Stimulated activated CD4-positive, alpha-beta T cell treated with anti-CD3 and anti-CD28 coated beads, Interleukin-4, amount 100 ng/mL, for 1 hour (primary cell): ENCODE measurements at regions not wholly inside any gene's neighbourhood (a gene's known extent, or its start where the extent isn't known, plus 50 kb on each side); places are given as distances from the start of the nearest gene placed in this dataset.
"Not testable (repeated sequence)": the region's sequence is repeated elsewhere in the genome, so short reads cannot be mapped to it uniquely, and the experiment has no call there.

Experiments used
- DNase-seq: peaks from one replicate; pipeline ENCODE4 v3.0.0-alpha.2; 2020

DNA sequence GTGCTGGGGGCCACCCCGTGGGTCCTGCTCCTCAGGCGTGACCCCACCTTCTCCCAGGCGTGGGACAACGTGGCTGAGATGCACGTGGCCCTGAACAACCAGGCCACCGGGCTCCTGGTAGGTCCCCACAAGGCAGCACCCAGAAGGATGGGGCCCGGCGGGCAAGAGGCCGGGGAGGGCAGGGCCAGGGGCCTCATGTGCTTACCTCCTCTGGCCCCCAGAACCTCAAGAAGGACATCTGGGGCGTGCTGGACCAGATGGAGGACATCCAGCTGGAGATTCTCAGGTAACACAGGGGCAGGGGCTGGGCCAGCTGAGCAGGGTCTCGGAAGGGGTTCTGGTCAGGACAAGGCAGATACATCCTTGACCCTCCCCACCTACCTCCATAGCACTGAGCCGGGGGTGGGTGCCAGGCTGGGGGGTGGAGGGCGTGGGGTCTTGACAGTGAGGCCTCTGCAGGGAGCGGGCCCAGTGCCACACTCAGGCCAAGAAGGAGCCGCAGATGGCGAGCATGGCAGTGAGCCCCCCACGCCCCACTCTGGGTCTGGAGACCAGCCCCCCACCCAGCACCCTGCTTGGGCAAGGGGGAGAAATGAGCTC, 186.3 kb downstream of the IGLL1 start:
- no peak for DNase-seq

DNA sequence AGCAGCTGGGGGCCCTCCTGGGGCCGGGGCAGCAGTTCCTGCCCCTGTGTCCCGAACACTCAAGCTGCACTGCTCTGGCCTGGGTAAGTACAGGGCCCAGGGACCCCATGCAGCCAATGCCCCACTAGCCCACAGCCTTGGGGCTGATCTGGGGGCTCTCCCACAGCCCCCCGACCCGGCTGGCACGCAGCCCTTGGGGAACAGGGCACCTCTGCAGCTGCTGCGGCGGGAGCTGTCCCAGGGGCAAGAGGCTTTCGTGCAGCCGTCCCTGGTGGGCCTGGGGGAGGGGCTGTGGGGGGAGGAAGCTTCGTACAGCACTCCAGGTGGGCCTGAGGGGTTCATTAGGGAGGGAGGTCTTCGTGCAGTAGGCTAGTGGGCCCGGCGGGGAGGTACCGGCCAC, 186.9 kb downstream of the IGLL1 start:
- DNase-seq, result not testable (repeated sequence)

DNA sequence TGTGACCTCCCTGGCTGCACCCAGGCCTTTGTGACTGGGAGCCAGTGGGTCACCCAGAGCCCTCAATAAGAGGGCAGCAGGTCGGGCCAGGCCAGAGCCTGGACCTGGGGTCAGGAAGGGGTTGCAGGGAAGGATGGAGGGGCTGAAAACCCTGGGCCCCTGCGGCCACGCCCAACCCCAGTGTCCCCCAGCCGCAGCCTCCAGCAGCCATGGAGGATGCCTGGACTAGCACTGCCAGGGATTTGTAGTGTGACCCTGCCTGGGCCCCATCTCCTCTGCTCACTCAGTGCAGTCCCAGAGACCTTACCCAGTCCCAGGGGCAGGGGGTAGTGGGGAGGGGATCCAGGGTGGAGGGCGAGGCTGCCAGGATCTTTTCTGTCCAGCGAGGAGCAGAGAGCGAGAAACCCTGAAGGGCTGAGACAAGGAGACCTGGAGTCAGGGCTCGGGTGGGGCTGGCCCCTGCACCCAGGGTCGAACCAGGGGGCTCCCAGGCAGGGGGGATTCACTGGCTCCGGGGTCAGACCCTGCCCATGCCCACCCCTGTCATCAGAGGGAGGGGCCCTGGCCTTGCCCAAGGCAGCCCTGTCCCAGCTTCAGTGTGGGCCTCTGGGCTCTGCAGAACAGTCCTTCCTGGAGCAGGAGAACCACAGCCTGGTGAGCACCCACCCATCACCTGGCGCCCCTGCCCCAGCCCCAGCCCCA, 187.5 kb downstream of the IGLL1 start:
- no peak for DNase-seq

DNA sequence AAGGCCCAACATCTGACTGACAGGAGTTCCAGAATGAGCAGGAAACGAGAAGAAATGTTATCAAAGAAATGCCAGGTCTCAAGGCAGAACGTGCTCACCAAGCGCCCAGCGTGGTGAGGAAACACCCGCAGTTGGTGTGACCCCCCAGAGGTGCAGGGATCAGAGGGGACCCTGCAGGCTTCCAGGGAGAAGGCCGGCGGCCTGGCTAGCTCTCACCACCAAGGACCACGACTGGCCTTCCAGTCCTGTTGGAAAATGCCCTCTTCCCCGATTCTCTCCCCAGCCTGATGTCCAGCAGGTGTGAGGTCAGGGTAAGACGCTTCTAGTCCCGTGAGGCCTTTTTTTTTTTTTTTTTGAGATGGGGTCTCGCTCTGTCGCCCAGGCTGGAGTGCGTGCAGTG, 189.1 kb downstream of the IGLL1 start:
- DNase-seq, result no peak

DNA sequence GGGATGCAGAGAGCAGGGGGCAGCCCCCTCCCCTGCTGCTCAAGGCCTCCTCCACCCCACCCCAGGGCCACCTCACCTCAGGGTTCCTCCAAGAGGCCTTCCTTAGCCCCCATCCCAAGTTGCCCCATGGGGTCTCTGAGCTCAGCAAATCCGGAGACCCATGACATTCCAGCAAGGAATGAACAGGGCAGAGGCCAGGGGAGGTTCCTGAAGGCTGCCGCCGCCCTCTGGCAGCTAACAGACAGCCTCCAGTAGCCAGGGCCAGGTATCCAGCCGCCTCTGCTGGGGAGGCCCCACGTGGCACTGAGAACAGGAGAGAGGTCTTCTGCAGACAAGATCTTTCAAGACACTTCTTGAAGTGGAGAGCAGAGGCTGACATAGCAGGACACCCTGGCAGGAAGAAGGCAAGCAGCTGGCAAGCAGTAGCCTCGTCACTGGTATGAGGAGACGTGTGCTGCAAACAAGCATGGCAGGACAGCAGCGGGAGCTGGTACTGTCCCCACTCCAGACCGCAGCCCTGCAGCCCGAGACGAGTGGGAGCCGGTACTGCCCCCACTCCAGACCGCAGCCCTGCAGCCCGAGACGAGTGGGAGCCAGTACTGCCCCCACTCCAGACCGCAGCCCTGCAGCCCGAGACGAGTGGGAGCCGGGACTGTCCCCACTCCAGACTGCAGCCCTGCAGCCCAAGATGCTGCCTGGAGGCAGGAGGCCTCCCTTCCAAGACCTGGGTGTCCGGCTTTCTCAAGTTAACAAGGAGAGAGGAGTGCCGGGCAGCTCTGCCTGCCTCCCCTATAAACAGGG, 190.6 kb downstream of the IGLL1 start:
- no peak for DNase-seq

DNA sequence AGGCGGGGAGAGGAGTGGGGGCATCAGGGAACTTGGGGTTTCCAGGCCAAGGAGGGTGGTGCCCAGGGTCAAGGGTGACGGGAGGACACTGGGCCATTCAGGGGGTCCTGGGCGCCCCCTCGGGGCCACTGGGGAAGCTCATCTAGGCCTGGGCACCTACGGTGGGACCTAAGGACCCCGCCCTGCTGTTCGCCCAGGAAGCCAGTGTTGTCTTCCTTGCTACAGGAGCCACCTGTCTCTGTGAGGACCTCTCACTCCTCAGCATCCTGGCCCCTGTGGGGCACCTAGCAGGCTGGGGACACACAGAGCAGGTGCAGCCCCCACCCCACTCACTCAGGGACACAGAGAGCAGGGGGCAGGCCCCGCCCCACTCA, 191.6 kb downstream of the IGLL1 start:
- DNase-seq, result no peak

DNA sequence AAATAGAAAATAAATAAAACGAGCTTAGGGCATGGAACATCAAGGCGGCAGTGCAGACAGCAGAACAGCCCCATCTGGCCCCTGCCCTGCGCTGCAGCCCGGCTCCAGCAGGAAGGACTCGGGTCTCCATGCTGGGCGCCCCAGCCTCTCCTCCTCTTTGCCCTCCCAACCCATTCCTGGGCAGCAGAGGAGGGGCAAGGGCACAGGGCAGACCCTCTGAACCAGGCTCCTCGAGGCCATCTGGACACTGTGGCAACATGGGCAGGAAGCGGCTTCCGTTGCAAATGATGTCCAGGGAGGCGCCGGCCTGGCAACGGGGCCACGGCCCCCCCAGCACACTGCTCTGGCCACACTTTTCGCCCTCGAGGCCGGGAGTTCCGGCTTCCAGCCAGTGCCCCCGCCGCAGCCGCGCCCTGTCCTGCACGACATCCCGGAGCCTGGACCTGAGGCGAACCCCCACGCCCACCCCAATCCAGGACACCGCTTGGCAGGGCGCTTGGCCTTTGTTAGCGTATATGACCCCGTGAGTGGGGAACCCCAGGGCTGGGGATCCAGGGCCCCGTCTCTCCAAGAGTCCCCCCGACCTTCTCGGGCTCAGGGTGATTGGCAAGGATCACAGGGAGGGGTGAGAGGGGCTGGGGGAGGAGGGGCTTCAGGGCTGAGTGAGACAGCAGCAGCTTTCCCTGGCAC, 192.1 kb downstream of the IGLL1 start:
- no peak for DNase-seq

DNA sequence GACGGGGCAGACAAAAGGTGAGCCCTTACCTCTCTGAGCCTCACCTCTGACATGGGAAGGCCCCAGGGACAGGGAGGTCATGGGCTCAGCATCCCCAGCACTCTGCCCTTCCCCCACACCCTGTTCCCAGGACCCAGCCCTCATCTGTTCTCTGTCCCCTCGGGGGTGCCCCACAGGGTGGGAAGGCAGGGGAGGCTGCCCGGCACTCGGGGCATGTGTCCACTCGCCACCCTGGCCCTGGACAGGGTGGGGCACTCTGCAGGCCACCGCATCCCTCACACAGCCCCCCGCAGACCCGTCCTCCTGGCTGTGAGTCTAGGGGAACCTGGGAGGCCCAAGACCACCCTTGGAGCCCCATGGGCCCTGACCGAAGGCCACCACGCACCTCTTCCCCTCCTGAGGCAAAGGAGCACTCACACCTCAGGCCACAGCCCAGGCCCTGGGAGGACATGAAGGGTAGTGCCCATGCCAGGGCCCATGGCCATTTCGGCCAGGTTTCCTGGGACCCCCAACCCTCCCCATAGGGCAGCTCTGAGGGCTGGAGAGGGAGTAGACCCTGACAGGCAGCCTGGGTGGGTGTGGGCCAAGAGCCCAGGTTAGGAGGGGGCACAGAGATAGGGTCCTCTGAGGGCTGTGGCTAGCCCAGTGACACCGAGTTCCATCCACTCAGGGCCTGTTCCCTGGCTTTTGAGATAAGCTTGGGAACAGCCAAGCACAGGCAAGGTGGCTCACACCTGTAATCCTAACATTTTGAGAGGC, 193.1 kb downstream of the IGLL1 start:
- no peak for DNase-seq

DNA sequence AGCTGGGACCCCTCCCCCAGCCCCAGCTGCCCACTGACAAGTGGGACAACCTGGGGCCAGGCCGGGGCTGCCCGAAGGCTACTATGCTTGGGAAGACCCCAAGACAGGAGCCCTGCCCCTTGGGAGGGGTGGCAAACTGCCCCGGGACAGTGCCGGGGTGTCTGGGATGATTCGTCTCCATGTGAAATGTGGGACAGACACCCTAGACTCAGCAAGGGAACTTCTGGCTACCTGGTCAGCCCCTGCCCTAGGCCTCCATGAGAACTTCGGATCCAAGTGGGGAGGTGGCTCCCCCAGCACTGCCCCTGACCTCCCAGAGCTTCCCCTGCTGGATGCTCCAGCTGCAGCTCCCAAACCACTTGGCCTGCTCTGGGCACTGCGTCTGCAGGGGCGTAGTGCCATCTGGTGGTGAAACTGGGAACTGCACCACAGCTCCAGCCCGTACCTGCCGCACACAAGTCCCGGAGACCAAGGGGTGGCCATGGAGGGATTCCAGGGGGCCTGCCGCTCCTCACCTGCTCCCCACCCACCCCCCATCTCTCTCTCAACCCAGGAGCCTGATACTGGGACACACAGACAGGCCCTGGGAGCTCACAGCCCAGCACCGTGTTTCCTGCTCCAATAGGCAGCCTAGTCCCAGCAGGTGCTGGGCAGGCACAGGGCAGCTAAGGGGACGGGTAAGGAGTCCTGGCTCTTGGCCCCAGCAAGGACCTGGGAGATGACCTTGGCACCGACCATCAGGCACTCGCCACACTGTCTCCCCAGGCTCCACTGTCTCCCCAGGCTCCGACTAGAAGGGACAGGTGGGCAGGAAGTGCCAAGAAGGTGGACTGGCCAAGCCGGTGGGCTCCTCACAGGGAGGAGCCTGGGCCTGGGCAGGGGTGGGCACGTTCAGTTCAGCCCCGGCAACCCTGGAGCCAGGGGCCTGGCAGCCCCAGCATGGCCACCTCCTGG, 194.1 kb downstream of the IGLL1 start:
- peak; percentile 82 for DNase-seq

DNA sequence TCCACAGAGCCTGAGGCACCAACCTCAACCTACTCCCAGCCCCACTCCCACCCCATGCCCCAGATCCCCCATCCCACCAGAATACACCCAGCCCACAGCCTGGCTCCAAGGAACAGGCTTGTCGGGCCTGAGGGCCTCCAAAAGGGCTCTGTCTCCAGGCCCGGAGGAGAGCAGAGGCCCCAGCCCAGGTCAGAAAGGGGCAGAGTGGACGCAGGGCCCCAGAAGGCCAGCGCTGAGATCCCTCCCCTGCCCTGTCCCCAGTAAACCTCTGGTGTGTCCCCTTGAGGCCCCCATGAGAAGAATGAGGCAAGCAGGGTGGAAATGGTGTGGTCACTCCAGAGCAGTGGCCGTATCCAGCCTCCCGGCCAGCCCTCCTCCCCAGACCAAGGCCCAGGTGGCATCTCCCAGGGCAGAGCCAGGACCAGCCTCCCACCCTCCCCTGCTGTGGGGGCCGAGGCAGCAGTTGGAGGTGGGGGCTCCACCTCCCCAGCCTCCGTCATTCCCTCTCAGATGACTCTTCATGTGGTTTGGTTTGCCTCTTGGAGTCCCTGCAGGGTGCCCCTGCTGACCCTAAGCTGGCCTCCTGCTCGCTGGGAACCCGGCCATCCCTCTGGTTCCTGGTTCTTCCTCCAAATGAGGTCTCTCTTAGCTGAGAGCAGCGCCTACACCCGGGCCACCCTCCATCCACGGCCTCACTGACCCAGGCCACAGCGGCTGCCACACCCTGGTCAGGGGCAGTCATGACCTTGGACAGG, 195.0 kb downstream of the IGLL1 start:
- no peak for DNase-seq

DNA sequence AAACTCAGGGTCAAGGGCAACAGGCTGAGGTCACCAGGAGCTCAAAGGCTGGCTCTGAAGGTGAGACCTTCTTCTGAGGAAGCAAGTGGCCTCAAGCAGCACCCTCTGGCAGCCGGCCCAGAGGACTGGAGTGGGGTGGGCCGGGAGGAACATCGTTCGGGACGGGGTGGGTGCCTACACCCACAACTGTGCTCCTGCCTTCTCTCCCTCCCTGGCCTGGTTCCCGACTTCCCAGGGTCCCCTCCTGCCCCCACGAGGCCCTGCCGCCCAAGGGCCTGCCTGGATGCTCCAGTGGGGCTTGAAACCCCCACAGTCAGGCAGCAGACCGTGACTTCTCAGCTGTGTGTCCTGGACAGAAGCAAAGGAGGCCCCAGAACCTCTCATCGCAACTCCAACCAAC, 195.7 kb downstream of the IGLL1 start:
- no peak for DNase-seq

DNA sequence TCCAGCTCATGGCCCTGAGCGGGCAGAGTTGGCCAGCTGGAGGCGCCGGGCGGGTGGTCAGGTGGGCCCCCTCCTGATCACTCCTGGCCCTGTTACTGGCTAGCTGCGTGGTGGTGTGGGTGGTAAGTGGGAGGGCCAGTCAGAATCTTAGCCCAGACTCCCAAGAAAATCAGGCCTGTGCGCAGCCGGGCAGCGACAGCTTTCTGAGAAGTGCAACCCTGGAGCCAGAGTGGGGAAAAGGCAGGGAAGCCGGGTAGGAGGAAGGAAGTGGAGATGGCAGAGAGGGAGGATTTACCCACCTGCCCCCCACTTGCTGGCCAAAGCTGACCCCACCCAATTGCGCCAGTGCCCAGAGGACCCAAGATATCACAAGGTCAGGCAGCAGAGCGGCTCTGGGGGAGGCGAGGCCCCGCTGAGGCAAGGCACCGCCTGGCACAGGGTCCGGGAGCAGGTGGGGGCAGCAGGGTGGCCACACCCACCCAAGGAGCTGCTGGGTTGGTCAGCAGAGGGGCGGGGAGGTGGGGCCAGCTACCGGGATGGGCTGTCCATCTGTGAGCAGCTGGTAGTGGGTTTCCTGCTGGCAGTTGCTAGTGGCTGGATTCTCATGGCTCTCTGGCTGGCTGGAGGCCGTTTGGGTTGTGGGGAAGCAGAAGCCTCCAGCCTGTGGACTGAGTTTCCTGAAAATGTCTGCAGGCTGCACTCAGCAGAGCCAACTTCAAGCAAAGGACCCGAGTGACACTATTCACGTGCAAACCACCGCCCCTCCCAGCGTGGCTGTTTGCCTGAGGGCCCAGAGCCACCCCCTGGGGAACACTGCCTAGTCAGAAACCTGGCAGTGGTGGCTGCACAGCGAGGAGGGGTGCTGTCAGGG, 196.4 kb downstream of the IGLL1 start:
- DNase-seq, result no peak

DNA sequence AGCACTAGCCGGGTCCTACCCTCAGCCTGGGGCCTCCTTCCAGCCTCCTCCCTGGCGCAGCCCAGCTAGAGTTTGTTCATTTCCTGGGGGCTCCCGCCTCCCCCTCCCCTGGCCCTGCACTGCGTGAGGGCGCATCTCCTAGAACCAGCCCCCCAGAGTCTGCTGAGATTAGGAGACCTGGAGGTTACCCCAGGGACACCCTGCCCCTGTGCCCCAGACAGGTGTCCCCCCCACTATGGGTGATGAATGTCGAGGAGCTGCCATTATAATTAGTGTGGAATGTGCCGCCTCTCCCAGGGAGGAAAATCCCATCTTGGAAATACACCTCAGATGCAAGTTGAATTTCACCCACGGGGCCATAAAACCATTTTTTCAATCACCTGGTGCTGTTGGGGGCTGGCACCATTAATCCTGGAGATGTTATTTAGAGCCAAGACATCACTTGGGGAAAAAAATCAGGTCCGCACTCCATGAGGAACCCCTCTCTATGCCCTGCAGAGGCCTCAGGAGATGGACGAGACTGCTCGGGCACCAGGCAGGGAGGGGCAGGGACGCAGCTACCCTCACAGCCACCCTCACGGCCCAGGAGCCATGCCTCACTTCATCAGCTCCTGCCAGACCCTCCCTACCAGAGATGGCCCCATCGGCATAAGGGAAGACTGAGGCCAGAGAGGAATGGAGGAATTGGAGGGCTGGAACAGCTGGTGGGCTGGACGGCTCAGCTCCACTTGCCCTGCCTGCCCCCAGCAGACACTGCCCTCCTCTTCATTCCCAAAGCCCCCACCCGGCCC, 197.5 kb downstream of the IGLL1 start:
- DNase-seq, result no peak

DNA sequence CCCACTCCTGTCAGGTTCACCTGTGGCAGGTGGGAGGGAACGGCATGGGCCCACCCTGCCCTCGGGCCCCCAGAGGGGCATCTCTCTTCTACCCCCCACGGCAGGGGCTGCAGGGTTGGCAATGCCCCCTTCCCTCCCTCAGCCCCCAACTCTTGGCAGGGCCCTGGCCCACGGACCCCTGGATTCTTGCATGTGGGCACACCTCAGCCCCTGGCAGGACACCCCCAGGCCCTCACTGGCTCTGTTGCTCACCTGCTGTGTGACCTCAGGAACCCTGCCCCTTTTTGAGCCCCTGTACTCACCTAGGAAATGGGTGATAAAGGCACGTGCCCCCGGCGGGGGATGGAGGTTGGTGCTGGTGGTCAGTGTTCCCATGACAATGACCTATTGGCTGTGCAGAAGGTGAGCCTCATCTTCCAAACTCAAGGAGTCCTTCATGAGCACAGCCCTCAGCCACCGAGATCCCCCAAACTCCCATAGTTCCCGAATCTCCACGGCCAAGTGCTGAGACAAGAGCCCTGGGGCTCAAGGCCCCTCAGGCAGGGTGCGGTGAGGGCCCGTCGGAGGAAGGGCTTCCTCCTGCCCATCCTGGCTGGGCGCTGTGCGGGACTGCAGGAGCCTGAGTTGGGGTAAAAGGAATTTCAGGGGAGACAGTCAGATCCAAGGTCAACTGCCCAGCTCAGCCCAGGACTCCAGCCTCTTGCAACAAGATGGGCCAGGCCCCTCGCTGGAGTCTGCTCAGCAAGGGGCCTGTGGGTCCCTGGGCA, 198.2 kb downstream of the IGLL1 start:
- no peak for DNase-seq

DNA sequence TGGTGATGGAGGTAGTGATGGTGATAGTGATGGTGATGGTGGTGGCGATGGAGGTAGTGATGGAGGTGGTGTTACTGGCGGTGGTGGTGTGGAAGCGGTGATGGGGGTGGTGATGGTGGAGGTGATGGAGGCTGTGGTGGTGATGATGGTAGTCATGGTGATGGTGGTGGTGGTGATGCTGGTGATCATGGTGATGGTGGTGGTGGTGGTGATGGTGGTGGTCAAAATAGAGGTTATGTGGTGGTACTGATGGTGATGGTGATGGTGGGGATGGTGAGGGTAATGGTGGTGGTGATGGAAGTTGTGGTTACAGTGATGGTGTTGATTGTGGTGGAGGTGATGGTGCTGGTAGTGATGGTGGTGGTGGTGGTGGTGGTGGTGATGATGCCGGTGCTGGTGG, 199.2 kb downstream of the IGLL1 start:
- no peak for DNase-seq

DNA sequence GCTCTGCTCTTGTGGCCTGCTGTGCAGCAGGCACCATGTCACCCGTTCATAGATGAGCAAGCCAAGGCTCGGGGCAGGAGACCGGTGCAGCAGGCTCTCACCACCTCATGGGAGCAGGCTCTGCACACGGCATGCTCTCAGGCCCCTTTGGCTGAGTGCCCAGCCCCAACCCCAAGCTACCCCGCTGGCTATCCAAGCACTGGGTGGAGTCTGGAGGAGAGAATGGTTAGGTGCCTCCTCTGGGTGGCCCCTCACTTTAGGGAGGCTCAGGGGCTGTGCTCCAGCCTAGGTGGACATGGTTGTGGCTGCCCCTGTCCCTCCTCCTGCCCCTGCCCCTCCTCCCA, 199.9 kb downstream of the IGLL1 start:
- no peak for DNase-seq

DNA sequence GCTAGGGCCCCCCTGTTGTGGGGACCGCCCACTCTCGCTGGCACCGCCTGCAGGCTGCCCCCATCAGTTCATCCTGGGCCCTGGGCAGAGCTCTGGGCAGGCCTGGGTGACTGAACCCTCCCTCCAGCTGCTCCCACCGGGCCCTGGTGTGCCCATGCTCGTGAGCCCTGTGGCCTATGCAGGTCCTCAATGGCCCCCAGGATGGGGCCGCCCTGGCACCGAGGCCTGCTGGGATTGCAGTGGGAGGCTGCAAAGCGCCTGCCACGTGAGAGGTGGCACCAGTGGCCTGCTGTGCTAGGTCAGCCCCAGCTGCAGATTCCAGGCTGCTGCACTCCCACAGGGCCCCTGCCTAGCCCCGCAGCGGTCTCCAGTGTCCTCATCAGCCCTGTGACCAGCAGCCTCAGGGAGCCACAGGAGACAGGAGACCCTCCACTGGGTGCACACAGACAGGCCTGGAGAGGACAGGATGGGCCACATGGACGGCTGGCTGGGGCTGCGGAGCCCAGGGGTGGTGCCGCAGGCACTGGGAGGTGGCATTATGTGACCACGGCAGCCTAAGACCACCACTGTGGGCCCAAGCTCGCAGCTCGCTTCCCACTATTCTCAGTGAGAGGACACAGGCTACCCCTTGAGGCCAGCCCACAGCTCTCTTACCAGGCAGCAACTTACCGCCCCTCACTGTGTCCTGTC, 199.4 kb downstream of the BCR start:
- DNase-seq, result not testable (repeated sequence)

DNA sequence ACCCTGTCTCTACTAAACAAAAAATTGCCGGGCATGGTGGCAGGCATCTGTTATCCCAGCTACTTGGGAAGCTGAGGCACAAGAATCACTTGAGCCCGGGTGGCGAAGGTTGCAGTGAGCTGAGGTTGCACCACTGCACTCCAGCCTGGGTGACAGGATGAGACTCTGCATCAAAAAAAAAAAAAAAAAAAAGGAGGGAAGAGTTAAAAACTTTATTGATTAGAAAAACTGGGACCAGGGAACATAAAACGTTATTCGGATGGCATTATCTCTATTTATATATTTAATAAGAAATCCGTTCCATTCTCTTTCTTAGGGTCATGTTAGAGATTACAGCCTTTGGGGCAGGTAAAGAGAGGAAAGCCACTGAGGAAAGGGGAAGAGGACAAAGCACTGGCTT, 197.5 kb downstream of the BCR start:
- DNase-seq, result no peak
